DOHH2 (cell line): ENCODE measurements at regions not wholly inside any gene's neighbourhood (a gene's known extent, or its start where the extent isn't known, plus 50 kb on each side); places are given as distances from the start of the nearest gene placed in this dataset.

Experiments
- EZH2phosphoT487 ChIP-seq: fragments of 200-600 bp; sonication (generic); IDR thresholded peaks from 2 replicates; pipeline ENCODE4 v1.6.1; 2017; ENCODE audit warnings: borderline replicate concordance, mild to moderate bottlenecking, antibody characterized with exemption, low read length, moderate library complexity, mixed read lengths
- TF ChIP-seq, protein P1 (sequence below): fragments of 200-600 bp; sonication (generic); IDR thresholded peaks from one replicate; pipeline ENCODE4 v1.5.1; 2014; ENCODE audit warnings: antibody characterized with exemption, mild to moderate bottlenecking, low read depth, low read length; ENCODE audit not compliant: poor library complexity, severe bottlenecking

DNA sequence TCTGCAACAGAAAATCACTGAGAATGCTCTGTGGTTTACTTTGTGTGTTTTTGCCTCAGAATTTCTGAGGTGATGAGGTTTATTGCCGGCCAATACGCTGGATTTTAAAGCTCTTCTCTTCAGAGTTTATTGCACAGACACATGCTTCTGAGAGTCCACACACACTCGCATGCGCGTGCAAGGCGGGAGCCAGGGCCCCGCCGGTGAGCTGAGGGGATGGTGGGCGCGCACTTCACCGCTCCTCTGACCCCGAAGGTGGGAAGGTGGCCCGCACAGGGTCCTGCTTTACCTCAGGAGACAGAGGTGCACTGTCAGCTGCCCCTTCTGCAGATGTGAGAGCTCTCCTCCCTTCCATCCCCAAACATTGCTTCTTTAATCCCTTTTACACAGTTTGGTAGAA is 158.4 kb upstream of the MAGI3 start:
- TF ChIP-seq, protein P1, sequence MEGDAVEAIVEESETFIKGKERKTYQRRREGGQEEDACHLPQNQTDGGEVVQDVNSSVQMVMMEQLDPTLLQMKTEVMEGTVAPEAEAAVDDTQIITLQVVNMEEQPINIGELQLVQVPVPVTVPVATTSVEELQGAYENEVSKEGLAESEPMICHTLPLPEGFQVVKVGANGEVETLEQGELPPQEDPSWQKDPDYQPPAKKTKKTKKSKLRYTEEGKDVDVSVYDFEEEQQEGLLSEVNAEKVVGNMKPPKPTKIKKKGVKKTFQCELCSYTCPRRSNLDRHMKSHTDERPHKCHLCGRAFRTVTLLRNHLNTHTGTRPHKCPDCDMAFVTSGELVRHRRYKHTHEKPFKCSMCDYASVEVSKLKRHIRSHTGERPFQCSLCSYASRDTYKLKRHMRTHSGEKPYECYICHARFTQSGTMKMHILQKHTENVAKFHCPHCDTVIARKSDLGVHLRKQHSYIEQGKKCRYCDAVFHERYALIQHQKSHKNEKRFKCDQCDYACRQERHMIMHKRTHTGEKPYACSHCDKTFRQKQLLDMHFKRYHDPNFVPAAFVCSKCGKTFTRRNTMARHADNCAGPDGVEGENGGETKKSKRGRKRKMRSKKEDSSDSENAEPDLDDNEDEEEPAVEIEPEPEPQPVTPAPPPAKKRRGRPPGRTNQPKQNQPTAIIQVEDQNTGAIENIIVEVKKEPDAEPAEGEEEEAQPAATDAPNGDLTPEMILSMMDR, result no peak
- no peak for TF ChIP-seq EZH2phosphoT487
